HEK293 (cell line): ENCODE measurements at regions not wholly inside any gene's neighbourhood (a gene's known extent, or its start where the extent isn't known, plus 50 kb on each side); places are given as distances from the start of the nearest gene placed in this dataset.

Experiments used
- CTCF ChIA-PET: fragments of 350-600 bp; formaldehyde crosslinking; extraction: SDS; loops from one replicate; lab custom pipeline; 2021; ENCODE audit warnings: antibody characterized with exemption; lab: Yijun Ruan, JAX
- POLR2A ChIA-PET: fragments of 300-600 bp; formaldehyde crosslinking; extraction: SDS; loops from one replicate; lab custom pipeline; 2020; ENCODE audit warnings: antibody characterized with exemption, inconsistent platforms; lab: Yijun Ruan, JAX
- H3K27ac ChIP-seq: fragments of 200-500 bp; sonication (Bioruptor generic); 2 replicates; pipeline ENCODE4 v1.5.1; 2014; ENCODE audit warnings: low read depth, low read length, control low read depth, inconsistent platforms; ENCODE audit errors: extremely low read depth
- H3K36me3 ChIP-seq, 2 experiments: fragments of 200-500 bp in 1 of 2; sonication (Bioruptor generic) in 1 of 2; 1 replicate in 1 of 2; 2 replicates in 1 of 2; pipeline ENCODE4 v1.5.1; 2014 to 2017; ENCODE audit warnings: inconsistent platforms in 2 of 2, low read length in 2 of 2; ENCODE audit not compliant: control insufficient read depth in 2 of 2, insufficient read depth in 1 of 2
- H3K4me1 ChIP-seq: fragments of 200-500 bp; sonication (Bioruptor generic); 2 replicates; pipeline ENCODE4 v1.5.1; 2014; ENCODE audit warnings: mild to moderate bottlenecking, low read length, inconsistent platforms; ENCODE audit not compliant: control insufficient read depth, insufficient read depth
- H3K4me3 ChIP-seq: 2 replicates; pipeline ENCODE4 v1.5.1; 2011; ENCODE audit warnings: low read depth, mild to moderate bottlenecking, control low read depth, low read length, moderate library complexity
- H3K9me3 ChIP-seq: fragments of 200-500 bp; sonication (Bioruptor generic); 2 replicates; pipeline ENCODE4 v1.5.1; 2014; ENCODE audit warnings: low read depth, low read length, inconsistent platforms; ENCODE audit not compliant: control insufficient read depth, insufficient read depth
- AEBP2 ChIP-seq: fragments of 450-650 bp; formaldehyde crosslinking; IDR thresholded peaks from 2 replicates; pipeline ENCODE4 v1.5.1; 2016; ENCODE audit warnings: missing biosample characterization, missing genetic modification characterization, borderline replicate concordance
- INSM2 ChIP-seq: fragments of 450-650 bp; formaldehyde crosslinking; IDR thresholded peaks from 2 replicates; pipeline ENCODE4 v1.5.1; 2016; ENCODE audit warnings: missing biosample characterization, missing genetic modification characterization
- TSHZ1 ChIP-seq: fragments of 450-650 bp; formaldehyde crosslinking; IDR thresholded peaks from 2 replicates; pipeline ENCODE4 v1.5.1; 2016; ENCODE audit warnings: missing biosample characterization, missing genetic modification characterization, borderline replicate concordance
- ZNF157 ChIP-seq: fragments of 450-650 bp; formaldehyde crosslinking; IDR thresholded peaks from 2 replicates; pipeline ENCODE4 v1.5.1; 2016; ENCODE audit warnings: missing biosample characterization, missing genetic modification characterization
- ZNF302 ChIP-seq: fragments of 450-650 bp; formaldehyde crosslinking; IDR thresholded peaks from 2 replicates; pipeline ENCODE4 v1.5.1; 2016; ENCODE audit warnings: missing biosample characterization, missing genetic modification characterization, low read depth
- ZNF600 ChIP-seq: fragments of 450-650 bp; formaldehyde crosslinking; IDR thresholded peaks from 2 replicates; pipeline ENCODE4 v1.5.1; 2016; ENCODE audit warnings: missing biosample characterization, missing genetic modification characterization
- ZNF626 ChIP-seq: fragments of 450-650 bp; sonication (Bioruptor Pico); formaldehyde crosslinking; IDR thresholded peaks from 2 replicates; pipeline ENCODE4 v1.5.1; 2018; ENCODE audit warnings: missing biosample characterization, missing genetic modification characterization, inconsistent platforms
- ZXDB ChIP-seq: fragments of 450-650 bp; formaldehyde crosslinking; IDR thresholded peaks from 2 replicates; pipeline ENCODE4 v1.5.1; 2016; ENCODE audit warnings: missing biosample characterization, missing genetic modification characterization
- TF ChIP-seq, protein P1 (sequence below): fragments of 450-650 bp; formaldehyde crosslinking; IDR thresholded peaks from 2 replicates; pipeline ENCODE4 v1.5.1; 2016; ENCODE audit warnings: missing biosample characterization, missing genetic modification characterization
- TF ChIP-seq, protein P2 (sequence below): fragments of 450-650 bp; formaldehyde crosslinking; IDR thresholded peaks from 2 replicates; pipeline ENCODE4 v1.5.1; 2016; ENCODE audit warnings: missing biosample characterization, missing genetic modification characterization
- TF ChIP-seq, protein P3 (sequence below): fragments of 450-650 bp; formaldehyde crosslinking; IDR thresholded peaks from 2 replicates; pipeline ENCODE4 v1.5.1; 2016; ENCODE audit warnings: missing biosample characterization, missing genetic modification characterization
- TF ChIP-seq, protein P4 (sequence below): fragments of 450-650 bp; formaldehyde crosslinking; IDR thresholded peaks from 2 replicates; pipeline ENCODE4 v1.5.1; 2016; ENCODE audit warnings: missing biosample characterization, missing genetic modification characterization, borderline replicate concordance

GRCh38 chr21:41597227-41597626 lies 89.3 kb upstream of the TMPRSS2 start (continued):
- TF ChIP-seq INSM2 (tag by site-specific recombination) (no peak), ZNF626 (tag by site-specific recombination) (no peak), ZNF600 (tag by site-specific recombination) (no peak), ZNF157 (tag by site-specific recombination) (no peak)

GRCh38 chr21:41596241-41596925 lies 88.4 kb upstream of the TMPRSS2 start:
- CTCF ChIA-PET = interaction anchor here (0.5 to 2.0 kb wide), 4 partner anchors 14 to 466 kb away, joined by 3 to 5 read pairs (median 4); no protein-coding TSS in a partner anchor
- Histone ChIP-seq H3K4me1 (no peaks in the 10 kb centered on the region; the same call in 1 of the 2 replicates), H3K36me3 (no peaks in the 10 kb centered on the region), H3K9me3 (no peaks in the 10 kb centered on the region), H3K27ac (no peak overlapping the region), H3K4me3 (no peak overlapping the region)
- POLR2A ChIA-PET = no interaction called here
- TF ChIP-seq ZNF302 (tag by site-specific recombination) (no peak), ZXDB (tag by site-specific recombination) (no peak)

DNA sequence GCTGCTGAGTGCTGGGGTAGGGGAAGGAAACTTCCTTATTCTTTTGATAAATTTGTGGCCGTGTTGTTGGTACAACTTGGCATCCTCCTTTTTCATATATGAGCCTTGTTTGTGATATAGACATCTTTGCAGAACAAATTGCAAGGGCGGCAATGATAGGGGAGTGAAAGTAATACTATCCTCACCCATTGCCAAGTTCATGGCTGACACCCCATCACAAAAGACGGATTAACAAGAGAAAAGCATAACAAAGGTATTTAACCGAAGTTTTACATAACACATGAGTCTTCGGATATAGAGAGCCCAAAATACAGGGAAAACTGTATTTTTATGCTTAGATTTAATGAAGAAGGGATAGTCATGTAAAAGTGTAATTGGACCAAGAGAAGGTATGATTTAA lies 86.3 kb upstream of the TMPRSS2 start:
- ChIA-PET CTCF (interaction anchor here (1.0 kb wide), 1 partner anchor 223 kb away, joined by 4 read pairs; no protein-coding TSS in a partner anchor), POLR2A (no interaction called here)
- no peaks in the 10 kb centered on the region for H3K36me3 ChIP-seq
- H3K9me3 ChIP-seq = no peaks in the 10 kb centered on the region
- no peak overlapping the region for H3K4me3 ChIP-seq
- H3K27ac ChIP-seq = no peak overlapping the region
- H3K4me1 ChIP-seq = no peaks in the 10 kb centered on the region; the same call in 1 of the 2 replicates
- TF ChIP-seq, protein P1, sequence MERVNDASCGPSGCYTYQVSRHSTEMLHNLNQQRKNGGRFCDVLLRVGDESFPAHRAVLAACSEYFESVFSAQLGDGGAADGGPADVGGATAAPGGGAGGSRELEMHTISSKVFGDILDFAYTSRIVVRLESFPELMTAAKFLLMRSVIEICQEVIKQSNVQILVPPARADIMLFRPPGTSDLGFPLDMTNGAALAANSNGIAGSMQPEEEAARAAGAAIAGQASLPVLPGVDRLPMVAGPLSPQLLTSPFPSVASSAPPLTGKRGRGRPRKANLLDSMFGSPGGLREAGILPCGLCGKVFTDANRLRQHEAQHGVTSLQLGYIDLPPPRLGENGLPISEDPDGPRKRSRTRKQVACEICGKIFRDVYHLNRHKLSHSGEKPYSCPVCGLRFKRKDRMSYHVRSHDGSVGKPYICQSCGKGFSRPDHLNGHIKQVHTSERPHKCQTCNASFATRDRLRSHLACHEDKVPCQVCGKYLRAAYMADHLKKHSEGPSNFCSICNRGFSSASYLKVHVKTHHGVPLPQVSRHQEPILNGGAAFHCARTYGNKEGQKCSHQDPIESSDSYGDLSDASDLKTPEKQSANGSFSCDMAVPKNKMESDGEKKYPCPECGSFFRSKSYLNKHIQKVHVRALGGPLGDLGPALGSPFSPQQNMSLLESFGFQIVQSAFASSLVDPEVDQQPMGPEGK (tag by site-specific recombination) = no peak
- TF ChIP-seq, protein P2, sequence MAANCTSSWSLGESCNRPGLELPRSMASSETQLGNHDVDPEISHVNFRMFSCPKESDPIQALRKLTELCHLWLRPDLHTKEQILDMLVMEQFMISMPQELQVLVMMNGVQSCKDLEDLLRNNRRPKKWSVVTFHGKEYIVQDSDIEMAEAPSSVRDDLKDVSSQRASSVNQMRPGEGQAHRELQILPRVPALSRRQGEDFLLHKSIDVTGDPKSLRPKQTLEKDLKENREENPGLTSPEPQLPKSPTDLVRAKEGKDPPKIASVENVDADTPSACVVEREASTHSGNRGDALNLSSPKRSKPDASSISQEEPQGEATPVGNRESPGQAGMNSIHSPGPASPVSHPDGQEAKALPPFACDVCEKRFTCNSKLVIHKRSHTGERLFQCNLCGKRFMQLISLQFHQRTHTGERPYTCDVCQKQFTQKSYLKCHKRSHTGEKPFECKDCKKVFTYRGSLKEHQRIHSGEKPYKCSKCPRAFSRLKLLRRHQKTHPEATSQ (tag by site-specific recombination) = no peak
- TF ChIP-seq TSHZ1 (tag by site-specific recombination) = no peak
- TF ChIP-seq, protein P3, sequence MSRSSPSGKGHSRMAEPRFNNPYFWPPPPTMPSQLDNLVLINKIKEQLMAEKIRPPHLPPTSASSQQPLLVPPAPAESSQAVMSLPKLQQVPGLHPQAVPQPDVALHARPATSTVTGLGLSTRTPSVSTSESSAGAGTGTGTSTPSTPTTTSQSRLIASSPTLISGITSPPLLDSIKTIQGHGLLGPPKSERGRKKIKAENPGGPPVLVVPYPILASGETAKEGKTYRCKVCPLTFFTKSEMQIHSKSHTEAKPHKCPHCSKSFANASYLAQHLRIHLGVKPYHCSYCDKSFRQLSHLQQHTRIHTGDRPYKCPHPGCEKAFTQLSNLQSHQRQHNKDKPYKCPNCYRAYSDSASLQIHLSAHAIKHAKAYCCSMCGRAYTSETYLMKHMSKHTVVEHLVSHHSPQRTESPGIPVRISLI (tag by site-specific recombination) = no peak
- TF ChIP-seq AEBP2 = no peak
- TF ChIP-seq, protein P4, sequence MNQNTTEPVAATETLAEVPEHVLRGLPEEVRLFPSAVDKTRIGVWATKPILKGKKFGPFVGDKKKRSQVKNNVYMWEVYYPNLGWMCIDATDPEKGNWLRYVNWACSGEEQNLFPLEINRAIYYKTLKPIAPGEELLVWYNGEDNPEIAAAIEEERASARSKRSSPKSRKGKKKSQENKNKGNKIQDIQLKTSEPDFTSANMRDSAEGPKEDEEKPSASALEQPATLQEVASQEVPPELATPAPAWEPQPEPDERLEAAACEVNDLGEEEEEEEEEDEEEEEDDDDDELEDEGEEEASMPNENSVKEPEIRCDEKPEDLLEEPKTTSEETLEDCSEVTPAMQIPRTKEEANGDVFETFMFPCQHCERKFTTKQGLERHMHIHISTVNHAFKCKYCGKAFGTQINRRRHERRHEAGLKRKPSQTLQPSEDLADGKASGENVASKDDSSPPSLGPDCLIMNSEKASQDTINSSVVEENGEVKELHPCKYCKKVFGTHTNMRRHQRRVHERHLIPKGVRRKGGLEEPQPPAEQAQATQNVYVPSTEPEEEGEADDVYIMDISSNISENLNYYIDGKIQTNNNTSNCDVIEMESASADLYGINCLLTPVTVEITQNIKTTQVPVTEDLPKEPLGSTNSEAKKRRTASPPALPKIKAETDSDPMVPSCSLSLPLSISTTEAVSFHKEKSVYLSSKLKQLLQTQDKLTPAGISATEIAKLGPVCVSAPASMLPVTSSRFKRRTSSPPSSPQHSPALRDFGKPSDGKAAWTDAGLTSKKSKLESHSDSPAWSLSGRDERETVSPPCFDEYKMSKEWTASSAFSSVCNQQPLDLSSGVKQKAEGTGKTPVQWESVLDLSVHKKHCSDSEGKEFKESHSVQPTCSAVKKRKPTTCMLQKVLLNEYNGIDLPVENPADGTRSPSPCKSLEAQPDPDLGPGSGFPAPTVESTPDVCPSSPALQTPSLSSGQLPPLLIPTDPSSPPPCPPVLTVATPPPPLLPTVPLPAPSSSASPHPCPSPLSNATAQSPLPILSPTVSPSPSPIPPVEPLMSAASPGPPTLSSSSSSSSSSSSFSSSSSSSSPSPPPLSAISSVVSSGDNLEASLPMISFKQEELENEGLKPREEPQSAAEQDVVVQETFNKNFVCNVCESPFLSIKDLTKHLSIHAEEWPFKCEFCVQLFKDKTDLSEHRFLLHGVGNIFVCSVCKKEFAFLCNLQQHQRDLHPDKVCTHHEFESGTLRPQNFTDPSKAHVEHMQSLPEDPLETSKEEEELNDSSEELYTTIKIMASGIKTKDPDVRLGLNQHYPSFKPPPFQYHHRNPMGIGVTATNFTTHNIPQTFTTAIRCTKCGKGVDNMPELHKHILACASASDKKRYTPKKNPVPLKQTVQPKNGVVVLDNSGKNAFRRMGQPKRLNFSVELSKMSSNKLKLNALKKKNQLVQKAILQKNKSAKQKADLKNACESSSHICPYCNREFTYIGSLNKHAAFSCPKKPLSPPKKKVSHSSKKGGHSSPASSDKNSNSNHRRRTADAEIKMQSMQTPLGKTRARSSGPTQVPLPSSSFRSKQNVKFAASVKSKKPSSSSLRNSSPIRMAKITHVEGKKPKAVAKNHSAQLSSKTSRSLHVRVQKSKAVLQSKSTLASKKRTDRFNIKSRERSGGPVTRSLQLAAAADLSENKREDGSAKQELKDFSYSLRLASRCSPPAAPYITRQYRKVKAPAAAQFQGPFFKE (tag by site-specific recombination) = no peak
